GM18867 (cell line): ENCODE measurements at regions not wholly inside any gene's neighbourhood (a gene's known extent, or its start where the extent isn't known, plus 50 kb on each side); places are given as distances from the start of the nearest gene placed in this dataset.
"Not testable (repeated sequence)": the region's sequence is repeated elsewhere in the genome, so short reads cannot be mapped to it uniquely, and the experiment has no call there.

Experiments
- ATAC-seq: cut with Tn5 transposase; IDR thresholded peaks from one replicate; pipeline ENCODE4 v1.9.1; 2021; ENCODE audit warnings: mild to moderate bottlenecking, moderate library complexity; ENCODE audit not compliant: unreplicated experiment

DNA sequence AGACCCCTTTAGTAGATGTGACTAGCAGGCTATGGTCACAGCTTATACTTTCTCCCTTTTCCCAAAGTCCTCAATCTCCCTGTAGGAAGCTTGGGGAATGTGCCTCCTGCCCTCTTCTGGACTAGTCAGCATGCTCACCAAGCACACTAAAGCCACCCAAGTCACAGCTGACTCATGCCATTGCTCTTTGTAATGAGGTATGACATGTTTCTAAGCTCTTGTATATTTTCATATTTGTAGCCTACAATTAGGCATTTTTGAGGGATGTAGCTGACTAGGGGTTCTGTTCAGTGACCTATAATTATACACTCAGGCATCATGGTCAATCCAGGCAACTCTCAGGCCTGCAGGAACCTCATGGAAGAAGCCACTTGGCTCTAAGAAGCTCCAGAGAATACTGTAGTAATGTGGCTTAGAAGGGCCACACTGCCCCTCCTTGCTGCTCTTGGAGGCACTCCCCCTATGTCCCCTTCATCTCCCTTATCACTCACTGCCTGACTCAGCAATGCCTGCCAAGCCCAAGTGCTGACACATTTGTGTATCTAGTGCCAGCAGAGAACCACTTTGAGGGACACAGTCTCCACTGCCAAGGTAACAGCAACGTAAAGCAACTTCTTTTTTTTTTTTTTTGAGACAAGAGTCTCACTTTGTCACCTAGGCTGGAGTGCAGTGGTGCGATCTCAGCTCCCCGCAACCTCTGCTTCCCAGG, 86.2 kb downstream of the RPL27A start:
- no peak for ATAC-seq

- ATAC-seq: no peak
Observed at GRCh38 chr11:8772571-8773519, 90.3 kb downstream of the RPL27A start.

DNA sequence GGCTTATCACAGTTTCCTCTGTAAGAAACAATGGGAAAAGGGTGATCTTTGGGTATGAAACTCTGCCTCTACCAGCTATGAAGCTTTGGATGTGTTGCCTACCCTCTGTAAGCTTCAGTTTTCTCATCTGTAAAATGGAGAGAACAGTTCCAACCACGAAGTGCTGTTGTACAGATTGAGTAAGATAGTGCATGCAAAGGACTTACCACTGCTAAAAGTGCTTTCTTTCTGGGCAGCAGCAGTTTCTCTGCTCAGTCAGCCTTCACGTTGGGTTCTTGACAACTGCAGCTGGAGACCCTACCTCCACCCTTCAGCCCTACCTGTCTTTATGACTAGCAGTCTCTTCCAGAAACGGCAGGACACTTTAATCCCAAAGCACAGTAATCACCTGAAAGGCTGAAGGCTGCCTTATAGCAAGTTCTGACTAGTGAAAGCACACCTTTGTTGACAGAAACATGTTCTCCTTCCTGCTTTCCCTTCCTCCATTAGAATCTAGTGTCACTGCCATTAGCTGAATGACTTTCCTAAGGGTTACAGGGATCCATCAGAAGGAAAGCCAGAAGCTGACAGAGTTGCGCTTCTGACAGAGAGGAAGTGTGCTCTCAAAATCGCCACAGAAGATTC, 91.4 kb downstream of the RPL27A start:
- no peak for ATAC-seq

DNA sequence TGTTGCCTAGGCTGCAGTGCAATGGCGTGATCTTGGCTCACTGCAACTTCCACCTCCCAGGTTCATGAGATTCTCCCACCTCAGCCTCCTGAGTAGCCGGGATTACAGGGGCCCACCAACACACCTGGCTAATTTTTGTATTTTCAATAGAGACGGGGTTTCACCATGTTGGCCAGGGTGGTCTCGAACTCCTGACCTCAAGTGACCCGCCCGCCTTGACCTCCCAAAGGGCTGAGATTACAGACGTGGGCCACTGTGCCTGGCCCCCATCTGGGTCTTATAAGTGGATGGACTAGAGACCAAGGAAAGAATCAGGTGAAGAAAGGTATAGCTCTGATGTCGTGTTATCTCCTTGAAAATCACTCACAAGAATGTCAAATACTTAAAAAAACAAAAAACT, 92.3 kb downstream of the RPL27A start:
- ATAC-seq: not testable (repeated sequence)

GRCh38 chr11:8775332-8775731, 92.7 kb downstream of the RPL27A start:
- no peak for ATAC-seq

- no peak for ATAC-seq
Observed at GRCh38 chr11:8775734-8776133, 93.1 kb downstream of the RPL27A start.

- no peak for ATAC-seq
Observed at GRCh38 chr11:8776209-8776608, 93.6 kb downstream of the RPL27A start.

DNA sequence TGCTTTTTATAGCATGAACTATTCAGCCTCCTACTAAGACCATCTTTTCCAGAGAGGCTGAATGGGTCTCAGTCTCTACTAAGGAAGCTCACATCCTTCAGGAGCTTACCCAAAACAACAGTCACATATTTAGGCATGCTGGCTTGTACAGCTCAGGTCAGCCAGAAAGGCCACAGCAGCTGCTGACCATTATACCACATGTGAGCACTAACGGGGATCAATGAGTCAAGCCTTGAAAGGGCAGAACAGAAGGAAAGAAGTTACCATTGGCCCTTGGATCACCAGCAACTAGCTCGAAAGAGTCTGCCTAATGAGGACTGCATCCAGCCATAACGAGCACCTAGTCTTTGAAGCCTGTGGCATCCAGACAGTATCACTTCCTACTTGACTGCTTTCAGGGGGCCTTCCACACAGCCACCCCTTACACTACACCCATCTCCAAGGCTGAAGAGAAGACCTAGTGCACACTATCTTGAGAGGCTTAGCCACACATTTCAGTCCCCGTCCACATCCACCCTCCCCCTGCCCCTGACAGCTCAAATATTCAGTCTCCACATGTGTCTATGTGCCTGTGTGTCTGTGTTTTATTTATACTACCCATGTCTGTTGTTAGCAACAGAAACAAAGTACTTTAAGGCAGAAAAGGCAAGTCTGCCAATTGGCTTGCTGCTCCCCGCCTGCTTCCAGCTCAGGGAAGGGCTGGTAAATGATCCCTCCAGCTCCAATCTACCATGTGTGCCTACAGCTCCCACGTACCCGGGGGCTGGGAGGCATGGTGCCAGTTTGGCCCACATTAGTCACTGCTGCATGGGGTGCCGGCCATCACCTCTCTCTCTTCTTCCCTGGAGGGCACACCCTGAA, 95.5 kb downstream of the RPL27A start:
- no peak for ATAC-seq

DNA sequence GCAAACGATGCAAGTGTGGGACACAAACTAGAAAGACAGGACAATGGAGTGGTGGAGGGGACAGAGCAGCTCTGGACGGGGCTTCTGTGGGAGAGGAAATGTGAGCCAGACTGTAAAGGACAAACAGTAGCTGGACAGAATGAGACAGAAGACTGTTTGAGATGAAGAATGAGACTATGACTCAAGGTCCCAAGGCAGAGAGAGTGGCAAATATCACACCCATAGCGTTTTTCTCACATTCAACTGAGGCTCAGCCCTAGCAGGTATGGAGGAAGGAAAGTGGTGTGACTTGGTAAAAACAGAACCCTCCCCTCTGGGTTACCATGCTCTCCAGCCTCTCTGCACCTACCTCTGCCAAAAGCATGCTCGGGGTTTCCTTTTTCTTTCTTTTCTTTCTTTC, 96.5 kb downstream of the RPL27A start:
- no peak for ATAC-seq

DNA sequence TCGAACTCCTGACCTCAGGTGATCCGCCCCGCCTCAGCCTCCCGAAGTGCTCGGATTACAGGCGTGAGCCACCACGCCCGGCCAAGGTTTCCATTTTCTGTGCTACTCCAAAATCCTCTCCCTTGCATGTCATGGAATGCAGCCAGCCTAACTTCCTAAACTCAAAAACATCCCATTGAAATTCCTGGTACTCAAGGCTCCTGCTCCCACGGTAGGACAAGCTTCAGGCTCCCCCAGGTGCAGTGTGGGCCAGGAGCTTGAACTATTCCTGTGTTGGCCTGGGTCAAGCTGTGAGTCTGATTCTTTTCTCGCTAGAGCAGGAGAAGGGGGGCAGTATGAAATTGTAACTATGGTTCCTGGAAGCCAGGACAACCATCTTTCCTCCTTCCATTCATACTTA, 97.1 kb downstream of the RPL27A start:
- no peak for ATAC-seq

DNA sequence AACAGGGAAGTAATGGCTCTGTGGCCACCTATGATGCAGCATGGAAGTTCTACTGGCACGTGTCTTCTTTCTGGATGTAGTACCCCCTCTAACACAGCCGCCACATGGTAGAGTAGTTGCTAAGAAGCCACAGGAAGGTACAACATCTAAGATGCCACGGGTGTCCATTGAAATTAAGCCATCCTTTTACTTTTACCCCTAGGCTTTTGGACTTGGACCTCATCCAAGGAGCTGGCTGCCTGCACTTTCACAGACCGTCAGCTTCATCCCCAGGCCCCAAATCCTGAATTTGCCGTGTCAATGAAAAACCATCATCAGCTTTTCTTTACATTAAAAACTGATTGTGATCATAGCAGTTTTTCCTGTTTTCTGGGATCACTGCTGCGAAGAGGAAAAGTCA, 102.4 kb downstream of the RPL27A start:
- no peak for ATAC-seq

DNA sequence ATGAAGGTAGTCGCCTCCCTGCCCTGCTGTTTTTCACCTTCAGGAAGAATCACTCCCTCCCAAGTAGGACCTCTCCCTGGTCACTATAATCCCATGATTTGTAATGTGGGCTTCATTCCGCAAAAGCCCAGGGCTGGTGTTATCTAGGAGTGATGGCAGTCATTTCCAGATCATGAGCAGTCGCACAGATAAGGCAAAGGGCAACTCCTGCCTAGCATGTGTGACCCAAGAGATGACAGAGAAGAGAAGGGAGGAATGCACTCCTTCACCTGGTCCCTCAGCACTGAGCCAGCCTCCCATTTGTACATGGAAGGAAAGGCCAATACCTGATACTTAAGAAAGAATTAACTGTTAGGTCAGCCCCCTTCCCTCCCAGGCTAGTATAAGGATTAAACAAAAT, 102.9 kb downstream of the RPL27A start:
- no peak for ATAC-seq

- no peak for ATAC-seq
Observed at GRCh38 chr11:8785998-8786397, 103.4 kb downstream of the RPL27A start.

DNA sequence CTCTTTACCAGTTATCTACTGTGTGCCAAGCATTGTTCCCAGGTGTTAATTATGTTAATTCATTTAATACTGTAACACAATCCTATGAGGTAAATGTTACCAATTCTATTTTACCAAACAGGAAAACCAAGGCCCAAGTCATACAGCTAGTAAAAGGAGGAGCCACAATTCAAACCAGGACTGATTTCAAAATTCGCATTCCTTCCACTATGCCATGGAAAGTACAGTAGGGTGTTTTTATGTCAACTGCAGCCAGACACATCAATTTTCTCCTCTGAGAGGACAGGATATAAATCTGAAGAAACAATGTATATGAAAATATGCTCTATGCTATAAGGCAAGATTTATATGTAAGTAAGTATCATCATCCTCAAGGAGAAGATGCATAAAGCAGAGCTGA, 104.3 kb downstream of the RPL27A start:
- ATAC-seq: no peak

DNA sequence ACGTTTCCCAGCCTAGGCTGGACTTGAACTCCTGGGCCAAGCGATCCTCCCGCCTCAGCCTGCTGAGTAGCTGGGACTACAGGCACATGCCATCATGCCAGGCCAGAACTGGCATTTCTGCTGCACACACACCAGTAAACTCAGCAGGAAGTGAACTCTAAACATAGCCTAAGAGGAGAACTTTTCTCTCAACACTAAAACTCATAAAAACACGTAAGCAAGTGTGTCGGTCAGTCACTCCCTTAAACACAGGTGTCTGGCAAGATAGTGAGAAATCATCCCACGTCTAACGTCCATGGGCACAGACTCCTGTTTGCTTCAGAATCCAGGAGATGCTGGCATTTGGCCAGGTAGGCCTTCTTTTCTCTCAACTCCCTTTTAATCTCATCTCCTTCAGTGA, 104.8 kb downstream of the RPL27A start:
- no peak for ATAC-seq

GRCh38 chr11:8788616-8789015, 106.0 kb downstream of the RPL27A start:
- ATAC-seq: no peak

DNA sequence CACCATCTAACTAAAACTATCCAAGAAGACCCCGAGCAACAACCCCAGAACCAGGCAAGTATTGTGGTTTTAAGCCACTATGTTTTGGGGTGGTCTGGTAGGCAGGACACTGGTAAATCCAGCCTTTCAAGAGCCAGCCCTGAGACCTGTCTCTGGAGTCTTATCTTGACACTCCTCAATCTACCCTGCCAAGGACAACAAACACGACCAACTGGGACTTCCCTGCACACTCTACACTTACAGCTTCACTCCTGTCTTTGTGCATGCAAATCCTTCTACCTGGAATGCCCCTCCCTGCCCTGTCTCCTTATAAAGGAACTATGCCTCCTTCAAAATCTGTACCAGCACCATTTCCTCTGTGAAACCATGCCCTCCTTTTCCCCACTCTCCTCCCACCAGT, 107.3 kb downstream of the RPL27A start:
- no peak for ATAC-seq

DNA sequence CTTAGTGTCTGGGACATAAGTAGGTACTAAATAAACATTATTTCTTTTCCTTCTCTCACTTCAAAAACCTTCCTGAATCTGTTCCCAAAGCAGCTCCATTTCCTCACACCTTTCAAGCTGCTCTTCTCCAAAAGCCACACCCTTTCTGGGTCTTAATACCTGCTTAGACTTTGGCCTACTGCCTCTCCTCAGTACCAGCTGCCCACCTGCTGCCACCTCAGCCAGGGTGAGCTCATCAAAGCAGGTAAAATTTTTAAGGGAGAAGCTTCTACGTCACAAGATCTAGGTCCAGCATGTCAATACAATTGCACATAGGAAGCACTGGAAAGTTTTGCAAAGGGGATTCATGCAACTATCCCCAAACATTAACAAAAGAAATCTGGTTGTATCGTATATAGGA, 108.4 kb downstream of the RPL27A start:
- no peak for ATAC-seq

GRCh38 chr11:8792710-8793109, 110.1 kb downstream of the RPL27A start:
- ATAC-seq: no peak

DNA sequence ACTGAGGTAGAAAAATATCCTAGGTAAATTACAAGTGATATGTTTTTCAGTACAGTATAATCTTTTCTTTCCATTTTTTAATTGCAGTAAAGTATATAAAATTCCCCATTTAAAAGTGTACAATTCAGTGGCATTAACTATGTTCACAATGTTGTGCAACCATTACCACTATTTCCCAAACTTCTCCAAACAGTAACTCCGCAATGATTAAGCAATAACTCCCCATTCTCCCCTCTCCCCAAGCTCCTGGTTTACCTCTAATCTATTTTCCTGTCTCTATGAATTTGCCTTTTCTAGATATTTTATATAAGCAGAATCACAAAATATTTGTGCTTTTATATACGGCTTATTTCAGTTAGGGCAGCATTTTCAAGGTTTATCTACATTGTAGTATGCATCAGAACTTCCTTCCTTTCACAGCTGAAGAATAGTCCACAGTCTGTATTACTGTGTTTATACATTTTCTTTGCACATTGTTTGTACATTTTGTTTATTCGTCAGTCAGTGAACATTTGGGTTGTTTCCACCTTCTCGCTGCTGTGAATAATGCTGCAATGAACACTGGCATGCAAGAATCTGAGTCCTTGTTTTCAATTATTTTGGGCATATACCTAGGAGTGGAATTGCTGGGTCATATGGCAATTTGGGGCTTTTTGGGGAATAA, 110.7 kb downstream of the RPL27A start:
- ATAC-seq: no peak
